Activated CD4-positive, alpha-beta T cell treated with anti-CD3 and anti-CD28 coated beads, Interleukin-2, Interleukin-6, amounts not matched to agents 100 ng/mL and 50 ng/mL, durations not matched to agents 16 hours and 8 hours (primary cell): ENCODE measurements at regions not wholly inside any gene's neighbourhood (a gene's known extent, or its start where the extent isn't known, plus 50 kb on each side); places are given as distances from the start of the nearest gene placed in this dataset.
"Not testable (repeated sequence)": the region's sequence is repeated elsewhere in the genome, so short reads cannot be mapped to it uniquely, and the experiment has no call there.

ENCODE experiments used
- DNase-seq: peaks from one replicate; pipeline ENCODE4 v3.0.0-alpha.2; 2020

DNA sequence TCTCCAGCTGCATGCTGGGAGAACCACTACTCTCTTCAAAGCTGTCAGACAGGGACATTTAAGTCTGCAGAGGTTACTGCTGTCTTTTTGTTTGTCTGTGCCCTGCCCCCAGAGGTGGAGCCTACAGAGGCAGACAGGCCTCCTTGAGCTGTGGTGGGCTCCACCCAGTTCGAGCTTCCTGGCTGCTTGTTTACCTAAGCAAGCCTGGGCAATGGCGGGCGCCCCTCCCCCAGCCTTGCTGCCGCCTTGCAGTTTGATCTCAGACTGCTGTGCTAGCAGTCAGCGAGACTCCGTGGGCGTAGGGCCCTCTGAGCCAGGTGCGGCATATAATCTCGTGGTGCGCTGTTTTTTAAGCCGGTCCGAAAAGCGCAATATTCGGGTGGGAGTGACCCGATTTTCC, 215.0 kb downstream of the STIM2 start:
- not testable (repeated sequence) for DNase-seq

DNA sequence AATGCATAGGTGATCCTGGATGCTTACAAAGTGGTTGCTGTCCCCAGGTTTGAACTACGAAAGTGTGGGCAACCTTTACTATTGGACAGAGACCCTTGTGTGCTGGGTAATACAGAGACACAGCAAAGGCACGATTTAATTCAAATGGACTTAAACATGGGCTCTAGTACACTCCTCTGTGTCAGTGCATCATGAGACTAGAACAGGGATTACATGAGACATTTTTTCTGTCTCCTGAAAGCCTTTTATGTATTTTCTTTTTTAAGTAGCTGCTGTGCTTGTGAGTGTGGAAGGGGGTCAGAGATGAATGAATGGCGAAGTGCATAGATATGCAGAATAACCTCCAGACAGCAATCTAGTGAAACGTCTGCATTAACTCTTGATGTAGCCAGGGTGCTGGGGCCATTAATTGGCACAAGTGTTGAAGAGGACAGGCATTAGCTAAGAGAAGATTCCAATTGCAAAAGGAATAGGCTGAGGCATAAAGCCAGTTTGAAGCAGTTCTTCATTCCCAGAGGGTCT, 218.4 kb downstream of the STIM2 start:
- DNase-seq = no peak

DNA sequence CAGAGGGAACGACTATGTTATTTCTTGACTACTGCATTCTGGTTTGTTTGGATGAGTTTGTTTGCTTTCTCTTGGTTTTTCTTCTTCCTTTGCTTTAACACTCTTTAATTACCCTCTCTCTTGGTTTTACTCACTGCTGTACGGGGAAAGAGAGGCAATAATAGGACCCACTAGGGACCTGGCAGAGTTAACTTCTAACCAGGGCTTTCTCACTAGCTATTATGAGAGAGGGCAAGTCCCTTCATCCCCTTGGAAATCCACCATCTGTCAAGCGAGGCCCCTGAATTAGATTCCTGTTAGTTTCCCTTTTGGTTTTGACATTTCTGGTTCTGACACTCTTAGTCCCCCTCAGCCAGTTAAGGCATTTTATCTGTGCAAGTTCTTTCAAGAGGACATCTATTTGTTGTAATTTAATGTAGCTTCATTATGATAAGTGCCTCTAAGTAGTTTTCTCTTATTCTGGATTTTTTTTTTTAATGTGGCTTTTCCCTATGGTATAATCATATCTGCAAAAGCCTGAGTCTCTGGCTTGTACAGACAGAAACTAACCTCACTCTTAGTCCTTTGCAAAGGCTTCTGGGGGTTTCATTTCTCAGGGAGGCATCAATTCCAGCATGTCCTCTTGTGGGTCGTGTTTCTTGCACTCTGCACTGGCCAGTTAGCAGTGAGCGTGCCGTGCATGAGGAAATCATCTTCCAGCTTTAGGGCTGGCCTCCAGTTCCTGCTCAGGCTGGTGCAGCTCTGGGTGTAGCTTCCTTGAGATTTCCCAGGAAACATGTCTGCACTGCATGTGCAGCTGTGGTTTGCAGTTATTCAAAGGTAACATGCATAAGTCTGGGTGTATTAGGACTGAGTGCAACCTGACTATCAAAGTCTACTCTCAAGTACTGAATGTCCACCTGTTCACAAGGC, 221.3 kb downstream of the STIM2 start:
- DNase-seq = no peak

DNA sequence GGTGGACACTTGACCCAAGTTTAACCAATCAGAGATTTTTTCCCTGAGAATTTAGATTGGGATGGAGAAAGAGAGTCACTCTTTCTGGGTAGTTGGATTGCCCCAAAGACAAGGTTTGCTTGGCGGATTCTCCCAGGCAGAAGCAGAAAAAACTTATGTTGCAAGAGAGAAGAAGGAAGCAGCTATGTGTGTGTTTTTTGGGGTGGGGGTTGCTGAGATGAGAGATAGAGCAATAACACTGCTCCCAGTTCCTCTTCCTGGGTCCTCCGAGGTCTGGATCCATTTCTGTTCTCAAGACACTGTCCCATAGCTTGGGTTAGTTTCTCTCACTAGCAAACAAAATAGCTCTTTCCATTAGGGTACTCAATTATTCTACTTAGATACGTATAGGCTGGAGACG, 222.1 kb downstream of the STIM2 start:
- no peak for DNase-seq

DNA sequence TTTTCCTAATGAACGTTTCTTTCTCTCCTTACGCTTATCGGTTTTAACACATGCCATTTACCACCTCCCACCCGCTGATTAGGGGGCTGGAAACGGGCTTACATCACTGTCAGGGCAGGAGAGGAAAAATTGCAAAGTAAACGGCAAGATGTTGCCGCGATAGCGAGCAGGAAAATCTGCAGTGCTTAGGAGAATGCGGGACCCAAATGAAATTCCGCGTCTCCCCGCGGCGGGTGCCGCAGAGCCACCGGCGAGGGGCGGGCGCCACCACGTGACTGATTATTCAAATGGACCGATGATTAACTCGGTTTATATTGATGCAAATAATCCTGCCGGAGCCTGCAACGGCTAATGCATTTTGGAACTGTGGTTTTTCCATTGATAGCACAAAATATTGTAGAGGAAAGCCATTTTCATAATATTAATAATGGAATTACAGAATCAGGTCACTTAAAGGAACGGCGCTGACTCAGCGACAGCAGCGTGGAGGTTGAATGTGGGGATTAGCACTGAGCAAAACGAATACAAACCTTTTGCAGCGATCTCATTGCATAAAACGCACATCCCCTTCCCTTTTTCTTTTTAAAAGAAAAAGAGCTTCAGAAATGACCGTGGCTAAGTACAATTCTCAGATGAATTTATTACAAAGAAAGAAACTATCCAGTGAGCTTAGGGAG, 224.2 kb downstream of the STIM2 start:
- peak; percentile 13 for DNase-seq

DNA sequence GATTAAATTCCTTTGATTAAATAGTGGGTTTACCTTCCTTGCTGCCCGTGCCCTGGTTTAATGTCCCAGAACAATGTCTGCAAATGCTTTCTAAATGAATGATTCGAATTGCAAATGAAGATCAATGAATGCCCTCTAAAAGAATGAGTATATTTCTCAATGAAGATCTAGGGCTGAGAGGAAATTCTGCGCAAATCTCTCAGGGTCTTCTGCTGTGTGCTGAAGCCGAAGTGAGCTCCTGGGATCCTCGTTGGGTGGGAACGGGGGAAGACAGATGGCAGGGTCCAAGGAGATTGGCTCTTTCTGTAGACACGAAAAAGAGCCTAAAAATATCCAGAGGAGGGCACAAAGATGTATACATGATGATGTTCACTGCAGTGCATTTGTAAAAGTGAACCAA, 224.8 kb downstream of the STIM2 start:
- DNase-seq = no peak

DNA sequence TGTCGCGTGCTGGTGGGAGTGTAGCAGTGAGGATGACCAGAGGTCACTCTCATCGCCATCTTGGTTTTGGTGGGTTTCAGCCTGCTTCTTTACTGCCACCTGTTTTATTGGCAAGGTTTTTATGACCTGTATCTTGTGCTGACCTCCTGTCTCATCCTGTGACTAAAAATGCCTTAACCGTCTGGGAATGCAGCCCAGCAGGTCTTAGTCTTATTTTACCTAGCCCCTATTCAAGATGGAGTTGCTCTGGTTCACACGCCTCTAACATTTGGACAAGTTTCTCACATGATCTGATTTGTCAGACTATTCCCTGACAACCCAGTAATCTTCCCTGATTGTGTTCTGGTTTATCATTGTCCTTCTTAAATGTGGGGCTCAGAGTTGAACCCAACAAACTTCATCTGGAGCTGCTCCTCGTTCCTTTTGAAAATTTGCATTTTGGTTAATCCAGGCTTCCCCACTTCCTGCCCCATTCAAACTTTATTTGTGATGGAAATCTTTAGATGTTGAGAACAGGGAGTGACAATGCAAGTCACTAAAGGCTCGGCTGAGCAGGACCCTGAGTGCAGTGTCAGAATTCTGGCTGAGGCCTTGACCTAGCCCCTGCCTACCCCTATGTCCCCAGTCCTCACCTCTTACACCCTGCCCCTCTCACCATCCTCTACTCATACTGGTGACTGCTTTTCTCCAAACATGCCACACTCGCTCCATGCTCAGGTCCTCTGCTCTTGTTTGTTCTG, 226.8 kb downstream of the STIM2 start:
- no peak for DNase-seq

DNA sequence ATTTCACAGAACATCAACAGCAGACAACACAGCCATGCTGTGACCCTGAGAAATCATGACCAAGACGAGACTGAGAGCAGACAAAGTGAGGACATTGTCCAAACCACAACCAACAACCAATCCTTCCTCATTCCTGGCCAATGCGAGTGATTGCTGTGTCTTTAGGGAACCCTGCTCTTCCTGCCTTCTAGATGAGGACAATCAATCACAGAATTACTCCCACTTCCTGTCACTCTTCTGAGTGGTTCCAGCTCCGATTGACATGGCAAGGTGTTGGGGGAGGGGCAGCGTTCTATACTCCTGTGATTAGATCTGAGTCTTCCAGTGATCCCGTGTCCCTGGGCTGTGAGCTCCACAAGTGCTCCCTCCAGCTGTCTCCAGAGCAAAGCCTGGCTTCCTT, 227.8 kb downstream of the STIM2 start:
- DNase-seq = no peak

DNA sequence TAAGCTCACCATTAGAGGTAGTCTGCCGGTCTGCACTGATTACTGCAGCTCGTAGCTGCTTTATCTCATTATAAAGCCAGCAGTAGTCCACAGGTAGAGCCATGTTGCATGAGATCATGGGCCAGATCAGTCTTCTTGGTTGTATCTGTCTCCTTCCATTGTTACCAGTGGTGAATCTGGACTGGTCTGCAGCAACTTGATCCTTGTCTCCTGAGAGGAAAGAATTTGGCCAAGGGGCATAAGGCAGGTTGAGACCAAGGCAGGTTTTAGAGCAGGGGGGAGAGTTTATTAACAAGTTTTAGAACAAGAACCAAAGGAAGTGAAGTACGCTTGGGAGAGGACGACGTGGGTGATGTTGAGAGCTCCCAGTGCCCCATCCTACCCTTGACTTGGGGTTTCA, 228.5 kb downstream of the STIM2 start:
- no peak for DNase-seq

DNA sequence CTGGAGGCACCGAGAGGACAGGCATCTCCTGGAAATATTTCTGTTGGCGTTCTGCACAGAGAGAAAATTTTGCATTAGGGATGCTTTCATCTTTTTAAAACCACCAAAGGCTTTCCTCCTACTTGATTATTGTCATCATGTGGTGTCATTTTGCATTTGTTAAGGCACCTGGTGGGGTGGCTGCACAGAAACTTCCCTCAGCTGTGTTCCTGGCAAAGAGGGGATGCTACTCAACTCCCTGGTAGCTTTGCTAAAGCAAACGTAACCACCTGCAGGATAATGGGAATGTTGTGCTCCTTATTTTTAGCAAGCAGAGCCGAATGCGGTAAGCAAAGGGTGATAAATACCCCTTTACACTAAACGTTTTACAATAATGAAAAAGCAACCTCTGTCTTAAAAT, 229.8 kb downstream of the STIM2 start:
- DNase-seq = no peak

DNA sequence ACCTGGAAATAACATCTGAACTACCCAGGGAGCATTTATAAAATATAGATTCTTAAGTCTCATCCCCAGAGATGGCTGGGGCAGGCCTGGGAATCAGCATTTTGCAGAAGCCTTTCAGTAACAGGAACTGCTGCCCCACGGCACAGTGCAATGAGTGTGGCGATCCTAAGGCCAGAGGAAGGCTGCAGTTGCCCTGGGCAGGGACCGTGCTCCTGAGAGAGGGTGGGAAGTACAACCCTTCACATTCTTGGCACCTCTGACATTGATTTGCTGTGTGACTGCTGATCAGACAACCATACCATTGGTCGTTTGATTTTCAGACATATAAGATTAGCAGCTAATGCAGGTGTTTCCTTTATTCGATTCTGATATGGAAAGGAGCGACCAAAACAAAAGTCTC, 233.6 kb downstream of the STIM2 start:
- no peak for DNase-seq

DNA sequence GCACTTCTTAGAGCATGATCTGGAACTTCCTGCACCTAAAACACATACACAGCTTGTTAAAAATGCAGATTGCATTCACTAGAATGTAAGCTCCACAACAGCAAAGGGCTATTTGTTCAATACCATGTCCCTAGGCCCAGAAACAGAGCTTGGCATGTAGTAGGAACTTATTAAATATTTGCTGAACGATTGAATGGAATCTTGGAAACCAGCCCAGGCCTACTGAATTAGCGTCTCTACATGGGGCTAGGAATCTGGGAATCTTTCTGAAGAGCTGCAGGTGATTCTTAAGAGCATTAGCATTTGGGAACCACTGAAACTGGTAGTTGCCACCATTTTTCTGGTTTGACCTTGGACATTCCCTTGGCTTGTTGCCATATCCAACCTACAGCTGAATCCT, 234.1 kb downstream of the STIM2 start:
- DNase-seq = no peak

DNA sequence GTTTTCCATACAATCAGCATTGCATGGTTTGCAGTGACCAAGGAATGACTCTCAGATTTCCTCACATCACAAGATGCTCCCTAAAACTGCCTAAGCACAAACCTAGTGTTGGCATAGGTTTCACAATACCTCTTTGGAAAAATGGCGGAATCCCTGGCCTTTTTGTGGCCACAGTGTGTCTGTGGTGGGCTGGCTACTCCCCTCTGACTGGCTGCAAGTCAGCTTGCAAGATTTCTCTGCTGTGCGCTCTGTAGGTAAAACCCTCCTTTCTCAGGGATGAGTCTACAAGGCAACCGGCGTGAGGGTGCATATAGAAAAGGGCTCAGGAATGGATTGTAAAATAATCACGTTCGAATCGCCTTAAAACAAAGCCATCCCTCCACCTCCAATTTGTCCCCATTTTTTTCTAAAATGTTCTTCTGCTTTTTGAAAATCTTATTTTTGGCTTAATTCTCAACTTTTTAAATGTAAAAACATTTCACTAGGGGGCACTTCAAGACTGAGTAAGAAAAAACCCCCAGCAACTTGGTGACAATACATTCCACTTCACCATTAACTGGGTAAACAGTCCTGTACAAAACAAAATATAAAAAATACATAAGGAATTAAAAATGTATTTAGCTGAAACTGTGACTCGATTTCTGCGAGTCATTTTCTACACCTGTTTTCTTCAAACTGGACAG, 235.6 kb downstream of the STIM2 start:
- no peak for DNase-seq

DNA sequence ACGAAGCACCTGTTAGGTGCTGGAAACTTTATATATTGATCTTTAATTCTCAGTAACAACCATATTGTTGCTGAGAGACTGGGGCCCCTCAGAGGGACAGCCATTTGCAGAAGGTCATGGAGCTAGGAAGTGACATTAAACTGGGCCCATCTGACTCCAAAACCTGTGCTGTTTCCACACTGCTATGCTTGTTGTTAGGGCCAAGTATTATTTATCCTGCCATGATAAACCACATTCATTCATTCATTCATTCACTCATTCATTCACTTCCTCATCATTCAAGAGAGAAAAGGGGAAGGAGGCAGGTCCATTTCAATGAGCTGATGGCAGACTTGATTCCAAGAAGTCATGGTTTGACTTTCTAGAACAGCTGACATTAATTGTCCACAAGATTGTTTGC, 237.4 kb downstream of the STIM2 start:
- no peak for DNase-seq

DNA sequence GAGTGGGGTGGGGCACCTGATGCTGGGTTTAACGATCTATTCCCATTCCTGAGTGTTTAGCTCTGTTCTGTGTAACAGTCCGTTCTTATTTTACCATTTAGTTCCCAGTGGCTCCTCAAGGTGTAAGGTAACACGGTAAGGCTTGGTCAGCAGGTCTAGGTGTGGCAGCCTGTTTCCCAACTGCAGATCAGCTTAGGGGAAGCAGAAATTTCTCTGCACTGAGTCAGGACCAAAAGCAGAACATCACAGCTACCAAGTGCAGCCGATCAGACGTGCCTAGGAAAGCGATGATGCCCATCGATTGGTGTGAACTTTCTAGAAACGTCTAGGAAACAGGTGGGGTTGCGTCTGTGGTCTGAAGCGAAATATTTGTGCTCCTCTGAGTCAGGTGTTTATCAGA, 240.1 kb downstream of the STIM2 start:
- DNase-seq = no peak

DNA sequence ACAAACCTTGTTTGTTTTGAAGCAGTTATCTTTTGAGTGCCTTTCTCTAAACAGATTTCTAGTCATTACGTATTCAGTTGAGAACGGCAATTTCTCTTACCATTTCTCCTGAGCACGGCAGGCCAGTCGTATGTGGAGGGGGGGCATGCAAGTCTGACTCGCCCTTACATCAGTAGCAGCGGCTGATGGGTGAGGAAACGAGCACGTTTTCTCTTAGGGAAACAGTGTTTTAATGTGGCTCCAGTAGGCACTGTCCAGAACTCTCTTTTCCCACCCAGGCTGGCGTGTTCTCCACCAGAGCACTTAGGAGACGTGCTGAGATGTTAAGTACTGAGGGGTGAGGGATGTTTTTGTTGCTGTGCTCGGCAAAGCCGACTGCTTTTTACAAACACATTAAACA, 240.5 kb downstream of the STIM2 start:
- DNase-seq = no peak

DNA sequence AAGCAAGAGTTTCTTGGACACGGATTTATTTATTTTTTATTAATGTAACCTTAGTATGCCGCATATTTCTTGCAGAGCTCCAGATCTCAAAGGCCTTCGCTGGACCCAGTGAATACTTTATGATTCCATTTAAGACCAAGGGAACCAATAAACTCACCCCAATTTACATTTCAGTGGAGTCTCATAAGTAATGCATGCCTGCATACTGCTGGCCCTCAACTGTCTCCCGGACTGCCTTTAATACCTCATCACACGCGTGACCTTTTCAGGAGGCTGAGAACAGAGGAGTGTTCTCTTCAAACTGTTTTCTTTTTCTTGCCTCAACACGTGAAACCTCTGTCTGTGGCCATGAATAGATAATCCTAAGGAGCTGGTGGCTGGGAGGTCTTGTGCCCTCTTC, 240.9 kb downstream of the STIM2 start:
- no peak for DNase-seq

DNA sequence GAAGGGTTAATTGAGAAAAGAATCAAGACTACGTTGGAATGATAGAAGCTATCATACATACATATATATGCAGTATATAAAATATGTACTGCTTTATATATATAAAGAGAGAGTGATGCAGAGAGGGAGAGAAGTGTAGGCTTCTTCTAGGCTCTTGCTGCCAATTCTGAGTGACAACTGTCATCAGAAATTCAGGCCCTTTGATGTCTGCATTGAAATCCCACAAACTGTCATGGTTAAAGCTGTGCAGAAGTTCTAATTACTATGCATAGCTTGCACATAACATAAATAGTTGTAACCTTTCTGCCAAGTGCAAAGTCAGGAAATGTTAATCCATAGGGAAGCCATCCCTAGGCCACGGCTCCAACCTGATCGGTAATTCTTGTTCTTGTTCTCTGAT, 251.0 kb downstream of the STIM2 start:
- no peak for DNase-seq

DNA sequence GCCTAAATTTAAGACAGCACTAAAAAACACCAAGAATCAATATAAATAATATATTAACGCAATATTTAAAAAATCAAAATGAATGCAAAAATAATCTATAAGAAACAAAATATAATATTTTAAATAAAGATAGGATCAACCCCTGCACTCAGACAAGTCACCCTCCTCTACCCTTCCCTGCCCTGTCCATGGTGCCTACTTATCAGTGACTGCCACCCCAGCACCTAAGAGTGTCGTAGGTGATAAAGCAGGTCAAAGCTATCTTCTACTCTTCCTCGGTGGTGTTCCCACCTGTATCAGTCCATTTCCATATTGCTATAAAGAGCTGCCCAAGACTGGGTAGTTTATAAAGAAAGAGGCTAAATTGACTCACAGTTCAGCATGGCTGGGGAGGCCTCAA, 251.9 kb downstream of the STIM2 start:
- DNase-seq = no peak

DNA sequence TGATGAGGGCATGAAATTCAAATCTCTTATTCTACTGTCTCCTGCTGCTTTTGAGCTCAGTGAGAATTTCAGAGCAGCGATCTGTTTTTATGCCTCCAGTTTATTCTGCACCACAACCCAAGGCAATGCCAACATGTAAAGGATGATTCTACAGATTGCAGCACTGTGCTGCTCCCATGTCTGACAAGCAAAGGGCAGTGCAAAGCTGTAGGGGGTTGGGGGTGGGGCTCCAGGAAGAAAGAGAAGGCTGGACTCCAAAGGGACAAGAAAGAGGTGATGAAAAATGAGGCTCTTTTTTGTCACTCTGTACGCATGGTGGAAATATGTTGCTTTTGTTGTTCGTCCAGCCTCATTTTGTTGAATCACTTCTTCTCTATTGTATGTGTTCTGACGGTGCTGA, 254.6 kb downstream of the STIM2 start:
- no peak for DNase-seq

DNA sequence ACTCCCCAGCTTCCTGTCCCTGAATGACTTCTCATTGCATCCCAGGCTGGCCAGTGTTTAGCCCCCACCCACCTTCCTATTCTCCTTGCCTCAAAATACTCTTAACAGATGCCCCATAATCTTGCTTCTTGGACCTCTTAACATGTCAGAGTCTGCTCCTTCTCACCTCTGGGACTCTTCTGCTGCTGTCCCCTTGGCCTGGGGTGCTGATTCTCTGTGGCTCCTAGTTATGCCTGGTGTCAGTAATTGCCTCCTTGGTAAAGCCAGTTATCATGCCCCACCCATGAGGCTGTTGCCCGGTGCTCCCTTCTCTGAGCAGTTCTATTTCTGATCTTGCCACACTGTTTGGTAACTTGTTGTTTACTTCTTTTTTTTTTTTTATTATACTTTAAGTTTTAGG, 256.8 kb downstream of the STIM2 start:
- DNase-seq = no peak

DNA sequence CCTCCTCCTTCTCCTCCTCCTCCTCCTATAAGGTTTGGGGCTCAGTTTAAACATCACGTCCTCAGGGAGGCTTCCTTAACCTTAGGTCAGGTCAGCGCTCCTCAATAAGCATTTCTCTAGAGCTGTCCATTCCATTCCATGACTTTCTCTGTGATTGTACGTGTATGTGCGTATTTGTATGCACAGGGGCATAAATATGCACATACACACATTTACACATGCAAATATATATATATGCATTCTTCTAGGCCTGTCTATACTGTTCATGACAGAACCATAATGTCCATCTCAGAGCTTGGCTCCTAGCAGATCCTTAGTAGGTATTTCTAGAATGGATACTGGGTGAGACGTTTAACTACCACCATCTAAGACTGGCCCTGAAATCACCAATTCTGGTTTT, 258.6 kb downstream of the STIM2 start:
- no peak for DNase-seq

DNA sequence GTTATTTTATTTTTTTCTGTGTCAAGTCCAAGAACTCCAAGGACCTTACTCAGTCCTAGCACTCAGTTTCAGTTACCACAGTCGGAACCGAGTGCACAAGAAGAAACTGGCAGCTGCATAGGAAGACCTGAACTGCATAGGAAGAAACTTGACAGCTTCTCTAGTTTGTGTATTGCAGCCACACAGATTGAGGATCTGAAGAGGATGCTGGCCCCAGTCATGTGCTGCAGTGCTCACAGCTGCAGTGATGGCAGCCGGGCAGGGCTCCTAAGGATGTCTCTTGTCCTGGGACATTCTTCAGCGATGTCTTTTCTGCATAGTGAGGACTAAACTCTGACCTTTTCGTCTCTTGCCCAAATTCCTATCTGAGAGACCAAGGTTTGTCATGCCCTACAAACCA, 261.2 kb downstream of the STIM2 start:
- no peak for DNase-seq
